GM19452 (cell line): ENCODE measurements at regions not wholly inside any gene's neighbourhood (a gene's known extent, or its start where the extent isn't known, plus 50 kb on each side); places are given as distances from the start of the nearest gene placed in this dataset.

Experiments used
- ATAC-seq: cut with Tn5 transposase; IDR thresholded peaks from one replicate; pipeline ENCODE4 v1.9.1; 2021; ENCODE audit not compliant: unreplicated experiment

GRCh38 chr2:6443061-6443823 is 422.5 kb downstream of the CMPK2 start:
- no peak for ATAC-seq

GRCh38 chr2:6444514-6444913 is 421.2 kb downstream of the CMPK2 start:
- ATAC-seq, result no peak

GRCh38 chr2:6445156-6445555 is 420.6 kb downstream of the CMPK2 start:
- ATAC-seq, result no peak

- no peak for ATAC-seq
Observed at GRCh38 chr2:6446938-6447608, 418.6 kb downstream of the CMPK2 start.

GRCh38 chr2:6448893-6449292 is 416.8 kb downstream of the CMPK2 start:
- ATAC-seq, result no peak

- no peak for ATAC-seq
Observed at GRCh38 chr2:6449343-6449742, 416.4 kb downstream of the CMPK2 start.

- no peak for ATAC-seq
Observed at GRCh38 chr2:6452702-6453481, 412.8 kb downstream of the CMPK2 start.

GRCh38 chr2:6454286-6454990 is 411.3 kb downstream of the CMPK2 start:
- no peak for ATAC-seq

- ATAC-seq, result no peak
Observed at GRCh38 chr2:6459138-6459537, 406.6 kb downstream of the CMPK2 start.

GRCh38 chr2:6470518-6470917 is 395.2 kb downstream of the CMPK2 start:
- no peak for ATAC-seq

- no peak for ATAC-seq
Observed at GRCh38 chr2:6471419-6471818, 394.3 kb downstream of the CMPK2 start.

- ATAC-seq, result no peak
Observed at GRCh38 chr2:6474161-6475140, 391.3 kb downstream of the CMPK2 start.

GRCh38 chr2:6475155-6475940 is 390.4 kb downstream of the CMPK2 start:
- no peak for ATAC-seq

GRCh38 chr2:6480514-6480913 is 385.2 kb downstream of the CMPK2 start:
- ATAC-seq, result no peak

GRCh38 chr2:6482256-6482655 is 383.5 kb downstream of the CMPK2 start:
- ATAC-seq, result no peak

GRCh38 chr2:6487765-6488164 is 377.9 kb downstream of the CMPK2 start:
- ATAC-seq, result no peak

GRCh38 chr2:6492573-6492972 is 373.1 kb downstream of the CMPK2 start:
- no peak for ATAC-seq

- ATAC-seq, result no peak
Observed at GRCh38 chr2:6493266-6493665, 372.4 kb downstream of the CMPK2 start.

- ATAC-seq, result no peak
Observed at GRCh38 chr2:6493669-6494068, 372.0 kb downstream of the CMPK2 start.
